Islet precursor cell (in vitro differentiated cells): ENCODE measurements at regions not wholly inside any gene's neighbourhood (a gene's known extent, or its start where the extent isn't known, plus 50 kb on each side); places are given as distances from the start of the nearest gene placed in this dataset.
"Not testable (repeated sequence)": the region's sequence is repeated elsewhere in the genome, so short reads cannot be mapped to it uniquely, and the experiment has no call there.

ENCODE experiments used
- DNase-seq: peaks from one replicate; pipeline ENCODE4 v3.0.0-alpha.2; 2018

DNA sequence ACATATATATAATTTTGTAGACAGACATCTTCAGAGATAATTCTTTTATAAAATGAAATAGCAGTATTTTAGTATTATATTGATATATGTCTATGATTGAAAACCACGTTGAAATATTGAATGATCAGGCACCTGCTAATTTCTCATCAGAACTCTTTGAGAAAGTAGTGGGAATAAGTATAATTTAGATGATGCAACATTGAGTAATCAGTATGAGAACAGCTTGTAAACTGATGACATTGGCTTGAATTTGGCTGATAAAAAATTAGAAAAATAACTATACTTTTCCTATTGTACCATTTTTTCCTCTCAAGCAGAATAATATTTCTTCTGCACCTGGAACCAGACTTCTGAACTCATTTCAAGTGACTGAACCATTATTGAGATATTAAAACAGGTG, 1316.8 kb downstream of the NCAM2 start:
- DNase-seq = no peak

DNA sequence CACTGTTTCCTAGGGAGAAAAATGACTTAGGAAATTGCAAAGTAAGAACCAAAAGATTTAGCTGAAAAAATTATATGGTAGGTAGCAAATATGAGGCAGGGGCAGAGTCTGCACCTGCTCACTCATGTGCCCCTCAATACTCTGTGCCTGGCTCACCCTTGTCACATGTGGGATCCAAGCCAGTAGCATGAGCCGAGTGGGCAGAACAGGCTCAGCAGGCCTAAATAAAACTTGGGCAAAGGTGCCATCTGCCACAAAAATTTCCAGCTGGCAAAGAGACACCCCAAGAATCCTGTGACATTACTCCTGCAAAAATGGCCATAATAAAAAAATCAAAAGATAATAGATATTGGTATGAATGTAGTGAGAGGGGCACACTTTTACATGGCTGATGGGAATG, 1321.2 kb downstream of the NCAM2 start:
- DNase-seq = no peak

DNA sequence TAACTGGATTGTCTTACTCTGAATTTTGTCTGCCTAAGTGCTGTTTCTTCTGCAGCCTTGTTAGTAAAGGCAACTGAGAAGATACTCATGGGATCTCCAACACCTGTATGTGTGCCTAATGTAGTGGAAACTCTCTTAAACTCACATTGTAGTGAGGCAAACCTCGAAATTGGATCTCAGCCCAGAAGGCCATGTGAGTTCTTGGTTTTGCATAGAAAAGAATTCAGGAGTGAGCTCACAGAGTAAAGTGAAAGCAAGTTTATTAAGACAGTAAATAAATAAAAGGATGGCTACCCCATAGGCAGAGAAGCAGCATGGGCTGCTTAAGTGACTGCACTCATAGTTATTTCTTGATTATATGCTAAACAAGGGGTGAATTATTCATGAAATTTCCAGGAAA, 1344.7 kb downstream of the NCAM2 start:
- DNase-seq = no peak

DNA sequence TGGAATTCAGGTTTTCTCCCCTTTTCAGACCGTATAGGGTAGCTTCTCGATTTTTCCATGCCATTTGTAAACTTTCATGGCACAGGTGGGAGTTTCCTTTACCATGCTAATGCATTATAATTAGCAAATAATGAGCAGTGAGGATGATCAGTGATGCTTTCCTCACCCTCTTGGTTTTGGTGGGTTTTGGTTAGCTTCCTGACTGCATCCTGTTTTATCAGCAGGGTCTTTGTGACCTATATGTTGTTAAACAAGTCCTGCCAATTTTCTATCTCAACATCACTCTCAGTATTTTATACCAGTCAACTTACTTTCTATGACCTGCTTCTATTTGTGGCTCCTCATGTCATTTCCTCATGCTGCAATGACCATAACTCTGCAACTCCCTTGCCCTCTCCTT, 1345.1 kb downstream of the NCAM2 start:
- no peak for DNase-seq

DNA sequence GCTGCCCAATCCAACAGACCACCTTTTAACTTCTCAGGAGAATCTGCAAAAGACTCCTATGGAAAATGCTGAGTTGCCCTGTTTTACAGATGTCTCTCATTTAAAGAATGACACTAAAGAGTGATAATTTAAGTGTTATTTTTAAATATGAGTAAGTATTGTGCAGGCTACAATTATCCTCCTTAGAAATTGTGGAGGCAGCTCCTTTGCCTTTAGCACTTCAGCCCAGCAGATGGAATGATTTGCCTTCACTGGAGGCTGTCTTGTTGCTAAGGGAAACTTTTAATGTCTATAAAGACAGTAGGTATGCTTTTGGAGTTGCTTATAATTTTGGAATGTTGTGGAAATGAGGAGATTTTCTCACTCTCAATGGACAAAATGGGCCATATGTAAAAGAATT, 1345.5 kb downstream of the NCAM2 start:
- no peak for DNase-seq

DNA sequence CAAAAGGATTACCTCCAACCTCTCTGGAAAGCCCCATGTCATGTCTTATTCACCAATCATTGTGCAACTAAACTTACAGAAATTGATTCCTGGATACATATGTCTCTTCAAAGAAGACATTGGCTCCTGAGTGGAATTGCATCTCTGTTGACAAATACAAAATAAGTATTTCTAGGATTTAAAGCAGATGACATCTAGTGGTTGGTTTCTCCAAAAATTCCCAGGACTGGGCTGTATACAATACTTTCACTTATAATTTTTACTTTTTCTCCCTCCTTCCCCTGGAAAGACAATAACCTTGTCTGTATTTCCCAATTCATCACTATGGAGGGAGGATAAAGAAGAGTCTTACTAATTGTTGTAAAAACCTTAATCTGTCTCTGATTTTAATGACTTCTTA, 1347.4 kb downstream of the NCAM2 start:
- no peak for DNase-seq

DNA sequence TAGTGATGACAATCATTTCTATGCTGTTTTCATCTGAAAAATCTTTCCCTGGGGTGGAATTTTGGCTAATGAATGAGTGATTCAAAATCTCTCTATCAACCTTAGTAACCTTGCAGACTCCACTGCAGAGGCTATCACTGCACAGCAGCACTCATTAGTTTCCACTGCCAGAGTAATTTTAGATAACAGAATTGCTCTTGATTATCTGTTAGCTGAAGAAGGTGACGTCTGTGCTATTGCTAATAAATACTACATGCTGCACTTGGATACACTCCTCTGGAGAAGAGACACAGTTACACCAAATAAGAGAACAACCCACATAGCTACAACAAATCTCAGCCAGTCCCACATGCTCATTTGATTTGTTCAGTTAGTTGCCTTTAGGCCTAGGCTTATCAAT, 1348.4 kb downstream of the NCAM2 start:
- DNase-seq = no peak

DNA sequence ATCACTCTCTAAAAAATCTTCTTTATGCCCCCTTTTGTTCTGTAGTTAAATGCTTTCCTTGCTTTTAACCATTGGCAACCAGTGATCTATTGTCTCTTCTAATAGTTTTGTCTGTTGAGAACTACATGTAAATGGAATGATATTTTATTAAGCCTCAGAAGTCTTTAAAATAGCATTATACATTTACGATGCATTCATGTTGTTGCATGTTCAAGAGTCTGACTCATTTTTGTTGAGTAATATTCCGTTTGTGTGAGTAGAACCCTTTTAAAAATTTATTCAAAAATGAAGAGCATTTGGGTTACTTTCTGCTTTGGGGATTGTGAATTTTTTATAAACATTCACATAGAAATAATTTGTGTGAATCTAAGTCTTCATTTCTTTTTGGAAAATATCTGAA, 1352.9 kb downstream of the NCAM2 start:
- DNase-seq = no peak

DNA sequence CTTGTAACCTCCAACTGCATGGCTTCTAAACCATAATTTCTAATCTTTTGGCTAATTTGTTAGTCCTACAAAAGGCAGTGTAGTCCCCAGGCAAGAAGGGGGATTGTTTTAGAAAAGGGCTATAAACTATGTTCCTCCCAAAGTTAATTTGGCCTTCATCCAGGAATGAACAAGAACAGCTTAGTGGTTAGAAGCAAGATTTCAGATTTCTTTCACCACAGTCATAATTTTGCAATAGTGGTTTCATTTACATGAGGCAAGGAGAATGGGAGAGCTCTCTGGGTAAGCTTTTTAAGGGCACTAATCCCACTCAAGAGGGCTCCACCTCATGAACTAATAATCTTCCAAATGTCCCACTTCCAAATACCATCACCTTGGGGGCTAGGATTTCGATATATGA, 1353.9 kb downstream of the NCAM2 start:
- DNase-seq = no peak

DNA sequence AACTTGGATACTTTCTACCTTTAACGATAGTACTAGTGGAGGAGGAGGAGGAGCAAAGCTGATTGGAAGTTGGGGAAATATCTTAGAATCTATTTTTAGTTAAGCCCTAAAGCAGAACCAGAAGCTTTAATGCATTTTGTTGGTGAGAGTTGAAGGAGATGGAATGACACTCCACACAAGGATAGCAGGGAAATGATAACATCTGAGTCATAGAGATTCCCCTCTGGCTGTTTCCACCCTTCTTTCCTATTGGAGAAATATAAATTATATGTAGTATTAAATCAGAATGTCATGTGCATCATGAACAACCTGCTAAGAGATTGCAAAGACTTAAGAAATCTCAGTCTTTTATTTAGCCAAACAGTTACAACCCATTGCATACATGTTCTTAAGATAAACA, 1357.7 kb downstream of the NCAM2 start:
- DNase-seq = no peak

DNA sequence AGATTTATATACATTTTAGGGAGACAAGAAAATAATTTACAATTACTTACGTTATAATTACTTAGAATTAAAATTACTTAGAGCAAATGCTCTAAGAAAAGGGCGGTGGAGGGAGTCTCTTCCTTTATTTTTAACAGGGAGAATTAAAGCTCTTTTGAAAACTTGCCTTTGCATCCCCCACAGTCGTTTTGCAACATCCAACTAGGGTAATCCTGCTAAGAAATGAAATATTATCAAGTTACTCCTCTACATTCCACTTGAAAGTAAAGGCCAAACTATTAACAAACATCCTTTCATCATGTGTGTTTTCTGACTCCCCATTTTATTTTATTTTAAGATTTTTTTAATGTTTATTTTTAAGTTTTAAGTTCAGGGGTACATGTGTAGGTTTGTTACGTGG, 1358.5 kb downstream of the NCAM2 start:
- no peak for DNase-seq

DNA sequence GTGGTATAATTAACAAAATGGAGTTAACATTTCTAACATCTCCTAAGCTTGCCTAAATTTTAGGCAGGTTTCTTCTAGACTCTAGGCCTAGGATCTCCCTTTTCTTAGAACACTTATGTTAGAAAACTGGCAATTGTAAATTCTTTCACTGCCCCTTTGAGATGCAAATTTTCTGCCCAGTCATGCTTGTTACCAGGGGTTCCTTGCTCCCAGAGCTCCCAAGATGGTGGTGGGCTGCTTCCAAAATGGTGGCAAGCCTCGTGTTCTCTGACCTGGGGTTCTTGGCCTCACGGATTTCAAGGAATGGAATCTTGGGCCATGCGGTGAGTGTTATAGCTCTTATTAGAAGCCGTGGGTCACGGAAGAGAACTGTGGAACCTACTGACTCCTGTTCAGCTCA, 1361.4 kb downstream of the NCAM2 start:
- DNase-seq = not testable (repeated sequence)

DNA sequence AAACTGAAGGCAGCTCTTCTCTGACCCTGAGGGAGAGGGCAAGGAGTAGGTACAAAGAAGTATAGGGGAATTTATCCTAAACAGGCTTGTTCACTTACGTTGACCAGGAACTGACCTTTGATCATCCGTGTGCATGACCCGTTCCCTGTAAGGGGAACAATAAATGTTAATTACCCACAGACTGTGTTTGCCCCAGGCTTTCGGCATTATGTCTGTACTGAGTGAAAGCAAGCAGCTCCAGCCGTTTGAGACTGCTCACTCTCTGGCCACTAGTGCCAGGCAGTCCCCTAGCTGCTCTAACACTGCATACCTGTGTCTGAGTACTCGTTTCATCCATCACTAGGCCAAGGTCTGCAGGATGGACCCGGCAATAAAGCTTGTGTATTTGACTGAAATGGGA, 1365.3 kb downstream of the NCAM2 start:
- no peak for DNase-seq

DNA sequence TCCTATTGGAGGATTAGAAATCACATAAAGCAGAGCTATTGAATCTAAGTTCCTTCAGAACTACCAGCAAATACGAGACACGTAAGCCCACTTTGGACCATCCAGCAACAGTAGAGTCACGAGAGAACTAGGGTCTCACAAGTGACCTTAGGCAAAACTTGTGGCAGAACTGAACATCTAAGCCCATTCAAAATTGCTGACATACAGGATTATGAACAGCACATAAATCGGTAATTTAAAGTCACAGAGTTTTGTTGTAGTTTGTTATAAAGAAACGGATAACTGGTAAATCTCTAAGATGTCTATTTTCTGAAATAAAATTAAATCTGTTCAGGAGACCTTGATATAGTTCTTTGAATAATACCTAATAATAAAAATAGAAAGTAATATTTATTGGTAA, 1366.0 kb downstream of the NCAM2 start:
- no peak for DNase-seq

DNA sequence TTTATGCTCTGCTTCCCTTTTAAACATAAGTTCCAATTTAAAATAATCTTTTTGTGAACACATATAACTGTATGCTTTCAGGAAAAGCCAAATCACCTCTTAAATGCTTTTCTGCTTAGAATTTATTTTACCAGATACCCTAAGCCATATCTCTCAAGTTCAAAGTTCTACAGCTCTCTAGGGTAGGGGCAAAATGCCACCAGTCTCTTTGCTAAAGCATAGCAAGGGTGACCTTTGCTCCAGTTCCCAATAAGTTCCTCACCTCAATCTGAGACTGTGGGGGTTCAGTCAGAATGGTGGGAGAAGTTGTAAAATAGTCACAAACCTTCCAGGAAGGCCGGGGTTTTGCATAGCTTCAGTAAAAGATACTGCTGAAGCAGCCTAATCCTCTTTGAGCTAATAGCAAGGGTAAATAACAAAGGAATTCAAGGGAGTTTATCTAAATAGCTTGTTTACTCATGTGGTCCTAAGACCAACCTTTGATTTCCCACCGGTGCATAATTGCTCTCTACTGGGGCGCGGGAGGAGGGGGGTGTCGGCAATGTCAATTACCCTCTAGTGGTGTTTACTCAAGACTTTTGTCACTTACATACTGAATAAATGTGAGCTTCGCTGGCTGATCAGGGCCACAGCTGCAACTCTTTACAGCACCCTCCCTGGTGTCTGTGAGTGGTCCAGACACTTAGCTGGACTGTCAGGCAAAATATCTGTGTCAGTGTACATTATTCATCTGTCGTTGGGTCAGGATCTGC, 1376.2 kb downstream of the NCAM2 start:
- DNase-seq = peak; percentile 56

DNA sequence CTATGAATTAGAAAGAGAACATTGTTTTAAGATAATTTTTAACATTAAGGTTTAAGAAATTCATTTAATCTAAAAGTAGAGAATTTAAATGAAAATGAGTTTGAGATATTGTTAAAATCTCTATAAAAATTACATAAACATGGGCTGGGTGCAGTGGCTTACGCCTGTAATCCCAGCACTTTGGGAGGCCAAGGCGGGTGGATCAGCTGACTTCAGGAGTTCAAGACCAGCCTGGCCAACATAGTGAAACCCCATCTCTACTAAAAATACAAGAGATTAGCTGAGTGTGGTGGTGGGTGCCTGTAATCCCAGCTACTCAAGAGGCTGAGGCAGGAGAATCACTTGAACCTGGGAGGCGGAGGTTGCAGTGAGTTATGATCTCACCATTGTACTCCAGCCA, 1379.6 kb downstream of the NCAM2 start:
- DNase-seq = not testable (repeated sequence)

DNA sequence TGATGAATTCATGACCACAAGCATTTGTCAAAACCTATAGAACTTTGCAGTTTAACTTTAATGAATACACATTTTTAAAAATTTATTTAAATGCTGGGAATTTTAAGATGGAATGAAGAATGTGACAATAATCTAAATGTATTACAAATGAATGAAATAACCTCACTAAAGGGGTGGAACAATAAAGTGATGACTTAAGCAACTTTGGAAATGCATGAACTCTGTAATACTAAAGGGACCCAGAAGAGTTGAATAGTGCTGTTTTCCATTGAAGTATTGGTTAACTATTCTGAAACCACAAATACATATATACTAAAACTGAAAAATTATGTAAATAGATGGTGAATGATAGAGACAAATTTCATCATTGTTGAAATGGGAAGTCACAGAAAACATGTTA, 1395.1 kb downstream of the NCAM2 start:
- no peak for DNase-seq

DNA sequence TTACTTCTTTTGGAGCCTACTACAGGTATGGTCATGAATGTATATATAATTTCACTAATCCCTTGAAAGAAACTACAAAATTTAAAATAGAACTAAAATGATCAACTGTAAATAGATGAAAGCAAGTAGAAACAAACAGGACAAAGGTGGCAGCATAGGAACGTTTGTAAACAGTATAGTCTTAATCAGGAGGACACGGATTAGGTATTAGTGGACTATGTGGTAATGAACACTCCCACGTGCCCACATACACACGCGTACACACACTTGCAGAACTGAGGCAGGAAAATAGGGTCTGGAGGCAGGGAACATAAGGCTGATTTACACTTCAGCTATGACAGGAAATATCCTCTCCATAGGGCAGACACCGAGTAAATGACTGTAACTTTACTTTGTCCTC, 1397.8 kb downstream of the NCAM2 start:
- DNase-seq = no peak

DNA sequence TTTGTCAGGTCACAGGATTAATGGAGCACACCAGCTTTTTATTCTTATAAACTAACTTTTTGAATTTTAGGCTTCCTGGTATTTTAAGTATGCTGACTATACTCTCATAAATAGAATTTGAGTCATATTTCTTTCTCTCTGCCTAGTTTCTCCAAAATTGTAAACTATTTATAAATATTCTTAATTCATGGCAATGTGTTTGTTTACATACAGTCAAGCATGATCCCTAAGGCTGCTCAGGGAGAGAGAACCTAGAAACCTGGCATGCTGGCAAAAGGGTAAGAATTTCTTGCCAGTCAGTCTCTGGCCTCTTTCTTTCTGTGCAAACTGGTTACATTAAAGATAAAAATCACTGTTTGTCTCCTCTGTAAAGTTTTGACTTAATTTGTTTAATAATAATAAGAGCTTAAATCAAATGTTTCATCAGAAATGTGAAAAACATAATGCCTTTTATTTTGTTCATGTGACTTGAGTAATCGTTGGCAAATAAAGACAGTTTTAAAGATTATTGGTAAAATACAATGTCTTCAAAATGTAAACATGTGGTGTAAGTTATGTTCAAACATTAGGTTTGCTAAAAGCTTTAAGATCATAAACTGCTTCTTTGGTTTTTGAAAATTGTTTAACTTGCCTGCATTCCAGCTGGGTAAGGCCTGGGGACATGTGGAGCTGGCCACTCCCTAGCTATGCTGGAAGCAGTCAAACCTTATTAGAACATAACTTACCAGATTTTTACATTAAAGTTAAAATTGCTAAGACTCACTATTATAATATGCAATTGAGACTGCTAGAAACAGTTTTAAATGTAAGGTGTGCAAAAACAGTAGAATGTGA, 1401.7 kb downstream of the NCAM2 start:
- DNase-seq = no peak

DNA sequence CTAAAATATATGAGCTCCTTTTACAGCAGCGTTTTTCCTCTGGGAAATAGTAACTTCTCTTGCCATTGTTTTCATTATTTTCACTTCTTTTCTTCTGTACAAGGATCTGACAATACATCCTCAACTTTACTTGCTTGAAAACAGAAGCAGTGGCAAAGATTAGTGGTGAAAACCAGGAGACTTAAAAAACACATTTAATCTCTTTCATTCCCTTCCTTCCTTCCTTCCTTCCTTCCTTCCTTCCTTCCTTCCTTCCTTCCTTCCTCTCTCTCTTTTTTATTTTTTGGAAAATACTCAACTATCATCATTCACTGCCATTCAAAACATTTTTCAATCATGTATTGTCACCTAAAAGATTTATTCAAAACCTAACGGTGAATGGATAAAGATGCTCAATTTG, 1411.4 kb downstream of the NCAM2 start:
- DNase-seq = no peak

DNA sequence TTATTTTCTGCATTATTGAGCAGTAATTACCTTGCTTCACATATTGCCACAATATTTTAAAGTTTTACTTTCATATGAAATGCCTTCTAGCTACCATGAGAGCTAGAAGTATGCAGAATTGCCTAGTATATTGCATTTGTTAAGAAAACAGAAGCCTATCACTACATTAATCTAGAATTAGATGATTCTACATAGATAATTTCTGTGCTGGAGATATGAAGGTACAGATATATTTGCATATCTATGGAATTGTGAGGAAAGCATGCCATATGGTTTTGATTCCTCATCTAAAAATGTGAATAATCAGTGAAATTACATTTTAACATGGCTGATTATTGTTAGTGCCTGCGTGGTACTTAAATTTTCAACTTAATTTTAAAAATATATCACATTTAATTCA, 1418.3 kb downstream of the NCAM2 start:
- DNase-seq = no peak

DNA sequence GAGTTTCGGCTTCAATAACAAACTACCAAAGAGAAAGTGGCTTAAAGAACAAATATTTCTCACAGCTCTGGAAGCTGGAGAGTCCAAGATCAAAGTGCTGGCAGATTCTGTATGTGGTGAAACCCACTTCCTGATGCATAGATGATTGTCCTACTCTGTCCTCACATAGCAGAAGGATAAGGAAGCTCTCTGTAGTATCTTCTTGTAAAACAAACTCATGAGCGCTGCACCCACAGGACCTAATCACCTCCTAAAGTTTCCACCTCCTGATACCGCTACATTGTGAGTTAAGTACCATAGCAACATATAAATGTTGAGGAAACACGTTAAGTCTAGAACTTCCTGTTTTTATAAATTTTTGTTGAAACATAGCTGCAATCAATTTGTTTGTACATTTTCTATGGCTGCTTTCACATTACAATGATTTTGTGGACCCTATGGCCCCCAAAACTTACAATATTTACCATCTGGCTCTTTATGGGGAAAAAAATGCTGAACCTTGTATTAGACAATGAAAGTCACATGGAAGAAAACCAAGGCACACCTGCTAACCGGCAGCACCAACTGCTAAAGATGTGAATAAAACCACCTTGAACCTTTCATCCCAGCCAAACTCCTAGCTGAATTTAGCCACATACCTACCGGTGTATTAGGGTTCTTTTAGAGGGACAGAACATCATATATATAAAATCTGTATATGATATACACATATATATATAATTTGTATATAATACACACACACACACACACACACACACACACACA, 1423.4 kb downstream of the NCAM2 start:
- no peak for DNase-seq

DNA sequence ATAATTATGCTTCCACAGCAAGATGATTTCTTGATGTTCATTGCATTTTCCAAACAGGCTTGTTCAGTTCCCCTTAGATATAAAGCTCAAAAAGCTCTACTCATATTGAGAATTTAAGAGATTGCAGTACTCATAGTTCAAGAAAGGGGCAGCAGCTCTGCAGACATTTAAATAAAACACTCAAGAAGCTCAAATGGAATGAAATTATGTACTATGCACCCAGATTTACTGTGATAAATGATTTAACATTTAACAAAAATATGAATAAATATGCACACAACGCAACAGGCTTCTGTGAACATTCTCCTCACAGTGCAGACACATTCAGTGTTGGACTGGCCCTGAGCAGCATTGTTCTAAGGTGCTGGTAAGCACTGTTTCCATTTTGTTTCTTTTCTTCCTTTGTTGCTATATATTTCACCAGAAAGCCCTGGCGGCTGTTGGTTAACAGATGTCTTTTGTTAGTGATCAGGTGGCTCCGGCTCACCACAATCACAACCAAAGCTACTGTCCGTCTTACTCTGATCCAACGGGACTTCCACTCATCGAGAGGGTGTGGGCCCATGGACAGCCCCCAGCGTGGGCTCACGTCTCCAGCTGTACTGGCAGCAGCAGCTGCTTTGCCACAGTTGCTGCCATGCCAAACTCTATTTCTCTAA, 1440.3 kb downstream of the NCAM2 start:
- DNase-seq = no peak
